ENCODE measurements at regions not wholly inside any gene's neighbourhood (a gene's known extent, or its start where the extent isn't known, plus 50 kb on each side); places are given as distances from the start of the nearest gene placed in this dataset.

DNA sequence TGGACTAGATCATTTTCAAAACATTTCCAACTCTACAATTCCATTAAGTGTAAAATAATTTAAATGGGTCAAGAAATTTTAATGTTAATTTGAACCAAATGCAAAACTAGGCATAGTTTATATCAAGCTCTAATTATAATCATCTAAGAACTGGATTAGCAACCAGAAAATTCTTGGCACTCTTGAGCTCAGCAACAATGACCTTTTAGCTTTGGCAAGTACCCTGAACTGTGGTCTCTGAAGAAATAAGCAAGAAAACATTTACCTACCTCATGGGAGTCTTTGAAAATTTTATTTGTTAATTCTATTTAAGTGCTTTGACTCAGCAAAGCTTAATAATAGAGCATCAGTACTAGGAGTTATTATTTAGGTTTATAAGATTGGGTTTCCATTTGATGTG lies 313.2 kb downstream of the SATB2 start:
- TF ChIP-seq, protein P1, sequence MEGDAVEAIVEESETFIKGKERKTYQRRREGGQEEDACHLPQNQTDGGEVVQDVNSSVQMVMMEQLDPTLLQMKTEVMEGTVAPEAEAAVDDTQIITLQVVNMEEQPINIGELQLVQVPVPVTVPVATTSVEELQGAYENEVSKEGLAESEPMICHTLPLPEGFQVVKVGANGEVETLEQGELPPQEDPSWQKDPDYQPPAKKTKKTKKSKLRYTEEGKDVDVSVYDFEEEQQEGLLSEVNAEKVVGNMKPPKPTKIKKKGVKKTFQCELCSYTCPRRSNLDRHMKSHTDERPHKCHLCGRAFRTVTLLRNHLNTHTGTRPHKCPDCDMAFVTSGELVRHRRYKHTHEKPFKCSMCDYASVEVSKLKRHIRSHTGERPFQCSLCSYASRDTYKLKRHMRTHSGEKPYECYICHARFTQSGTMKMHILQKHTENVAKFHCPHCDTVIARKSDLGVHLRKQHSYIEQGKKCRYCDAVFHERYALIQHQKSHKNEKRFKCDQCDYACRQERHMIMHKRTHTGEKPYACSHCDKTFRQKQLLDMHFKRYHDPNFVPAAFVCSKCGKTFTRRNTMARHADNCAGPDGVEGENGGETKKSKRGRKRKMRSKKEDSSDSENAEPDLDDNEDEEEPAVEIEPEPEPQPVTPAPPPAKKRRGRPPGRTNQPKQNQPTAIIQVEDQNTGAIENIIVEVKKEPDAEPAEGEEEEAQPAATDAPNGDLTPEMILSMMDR (IDR thresholded peaks at IDR 0.05; ENCODE audit: insufficient read depth, low read depth, low read length): no peak
- TF ChIP-seq EZH2 (IDR thresholded peaks at IDR 0.05; ENCODE audit: insufficient read depth, low read length): no peak
